ENCODE measurements at regions not wholly inside any gene's neighbourhood (a gene's known extent, or its start where the extent isn't known, plus 50 kb on each side); places are given as distances from the start of the nearest gene placed in this dataset.

DNA sequence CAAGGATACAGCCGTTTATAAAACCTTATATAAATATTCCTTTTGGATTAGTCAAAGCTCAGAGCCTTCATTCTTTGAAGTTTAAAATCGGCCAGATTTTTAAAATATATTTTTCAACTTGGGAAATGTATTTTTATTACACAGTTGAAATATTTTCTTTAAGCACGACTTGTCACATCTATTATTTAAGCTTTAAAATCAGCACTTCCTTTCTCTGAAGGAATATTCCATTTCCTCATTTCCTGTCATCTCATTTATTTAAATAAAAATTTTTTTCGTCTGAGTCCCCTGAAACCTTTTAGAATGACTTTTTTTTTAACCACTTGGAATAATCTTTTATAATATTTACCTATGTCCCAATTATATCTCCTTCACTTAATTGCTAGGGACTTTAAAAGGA, 107.5 kb upstream of the PDE3A start:
- TF ChIP-seq, protein P1, sequence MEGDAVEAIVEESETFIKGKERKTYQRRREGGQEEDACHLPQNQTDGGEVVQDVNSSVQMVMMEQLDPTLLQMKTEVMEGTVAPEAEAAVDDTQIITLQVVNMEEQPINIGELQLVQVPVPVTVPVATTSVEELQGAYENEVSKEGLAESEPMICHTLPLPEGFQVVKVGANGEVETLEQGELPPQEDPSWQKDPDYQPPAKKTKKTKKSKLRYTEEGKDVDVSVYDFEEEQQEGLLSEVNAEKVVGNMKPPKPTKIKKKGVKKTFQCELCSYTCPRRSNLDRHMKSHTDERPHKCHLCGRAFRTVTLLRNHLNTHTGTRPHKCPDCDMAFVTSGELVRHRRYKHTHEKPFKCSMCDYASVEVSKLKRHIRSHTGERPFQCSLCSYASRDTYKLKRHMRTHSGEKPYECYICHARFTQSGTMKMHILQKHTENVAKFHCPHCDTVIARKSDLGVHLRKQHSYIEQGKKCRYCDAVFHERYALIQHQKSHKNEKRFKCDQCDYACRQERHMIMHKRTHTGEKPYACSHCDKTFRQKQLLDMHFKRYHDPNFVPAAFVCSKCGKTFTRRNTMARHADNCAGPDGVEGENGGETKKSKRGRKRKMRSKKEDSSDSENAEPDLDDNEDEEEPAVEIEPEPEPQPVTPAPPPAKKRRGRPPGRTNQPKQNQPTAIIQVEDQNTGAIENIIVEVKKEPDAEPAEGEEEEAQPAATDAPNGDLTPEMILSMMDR (IDR thresholded peaks at IDR 0.05; ENCODE audit: insufficient read depth, low read length, poor library complexity, severe bottlenecking) = no peak
- DNase-seq (ENCODE audit: low read depth) = no peak
- no peaks in the 10 kb centered on the region for H3K27me3 ChIP-seq (ENCODE audit: control insufficient read depth, insufficient read depth, low read length)
- H3K36me3 ChIP-seq (ENCODE audit: control insufficient read depth, insufficient read depth, low read length) = no peaks in the 10 kb centered on the region
- H3K4me3 ChIP-seq (ENCODE audit: low read depth, low read length) = no peak overlapping the region

DNA sequence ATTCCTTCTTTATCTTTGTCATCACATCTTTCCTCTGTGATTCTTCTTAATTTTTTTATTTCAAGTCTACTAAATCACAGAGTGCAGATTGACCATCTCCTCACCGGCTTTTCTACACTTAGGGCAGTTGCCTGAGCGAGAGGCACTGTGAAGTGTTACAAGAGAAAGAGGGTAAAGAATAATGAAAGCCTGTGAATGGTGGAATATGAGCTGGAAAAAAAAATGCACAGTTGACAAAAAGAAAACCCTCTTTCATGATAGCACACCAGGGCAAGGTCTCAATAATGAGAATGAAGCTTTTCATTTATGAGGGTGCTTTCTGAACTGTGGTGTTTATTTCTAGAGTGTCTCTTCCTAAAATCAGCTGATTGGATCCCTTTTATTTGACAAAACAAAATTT, 106.2 kb upstream of the PDE3A start:
- TF ChIP-seq, protein P1 (IDR thresholded peaks at IDR 0.05; ENCODE audit: insufficient read depth, low read length, poor library complexity, severe bottlenecking) = no peak
- H3K4me3 ChIP-seq (ENCODE audit: low read depth, low read length) = no peak overlapping the region
- no peak for DNase-seq (ENCODE audit: low read depth)
- no peaks in the 10 kb centered on the region for H3K36me3 ChIP-seq (ENCODE audit: control insufficient read depth, insufficient read depth, low read length)
- H3K27me3 ChIP-seq (ENCODE audit: control insufficient read depth, insufficient read depth, low read length) = no peaks in the 10 kb centered on the region

DNA sequence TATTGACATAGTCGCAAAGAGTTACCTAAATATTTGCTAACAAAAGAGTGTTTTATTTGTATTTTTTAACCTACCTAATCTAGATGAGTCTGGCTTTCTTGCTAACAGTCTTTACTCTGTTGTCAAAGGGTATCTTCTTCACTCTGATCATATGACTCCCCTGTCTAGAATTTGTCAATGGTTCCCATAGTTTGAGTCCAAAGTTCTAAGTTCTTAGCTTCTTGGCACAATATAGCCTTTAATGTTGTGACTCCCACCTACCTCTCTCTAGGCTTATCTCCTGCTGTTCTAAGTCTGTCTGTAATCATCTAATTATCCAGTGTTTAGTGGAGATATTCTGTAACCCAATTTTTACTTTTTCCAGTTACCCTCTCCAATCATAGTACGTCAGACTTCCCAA, 104.3 kb upstream of the PDE3A start:
- no peaks in the 10 kb centered on the region for H3K27me3 ChIP-seq (ENCODE audit: control insufficient read depth, insufficient read depth, low read length)
- no peaks in the 10 kb centered on the region for H3K36me3 ChIP-seq (ENCODE audit: control insufficient read depth, insufficient read depth, low read length)
- TF ChIP-seq, protein P1 (IDR thresholded peaks at IDR 0.05; ENCODE audit: insufficient read depth, low read length, poor library complexity, severe bottlenecking) = no peak
- DNase-seq (ENCODE audit: low read depth) = no peak
- H3K4me3 ChIP-seq (ENCODE audit: low read depth, low read length) = no peak overlapping the region

DNA sequence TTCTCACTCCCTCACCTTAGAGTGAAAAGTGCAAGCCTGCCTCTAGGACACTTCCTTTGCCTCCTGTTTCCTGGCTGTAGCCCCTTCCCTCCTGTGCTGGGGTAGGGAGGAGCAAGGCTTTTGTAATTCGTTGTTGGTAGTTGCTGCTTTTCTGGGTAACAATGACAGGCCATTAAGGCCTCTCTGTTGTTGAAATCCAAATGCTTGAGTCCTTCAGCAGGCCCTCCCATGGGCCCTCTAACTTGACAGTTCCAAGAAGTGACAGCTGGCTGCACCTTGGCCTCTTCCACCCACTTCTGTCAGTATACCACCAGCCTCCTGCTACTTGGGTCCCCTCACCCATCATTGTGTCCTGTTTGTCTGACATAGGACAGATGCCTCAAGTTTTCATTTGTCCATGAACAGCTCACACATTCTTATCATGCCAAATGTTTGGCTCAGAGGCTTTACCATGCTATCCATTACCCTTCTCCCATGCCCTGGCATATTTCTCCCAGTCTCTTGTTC, 103.7 kb upstream of the PDE3A start:
- Histone ChIP-seq H3K4me3 (ENCODE audit: low read depth, low read length) (no peak overlapping the region), H3K36me3 (ENCODE audit: control insufficient read depth, insufficient read depth, low read length) (no peaks in the 10 kb centered on the region), H3K27me3 (ENCODE audit: control insufficient read depth, insufficient read depth, low read length) (no peaks in the 10 kb centered on the region)
- DNase-seq (ENCODE audit: low read depth) = no peak
- TF ChIP-seq, protein P1 (IDR thresholded peaks at IDR 0.05; ENCODE audit: insufficient read depth, low read length, poor library complexity, severe bottlenecking) = no peak

DNA sequence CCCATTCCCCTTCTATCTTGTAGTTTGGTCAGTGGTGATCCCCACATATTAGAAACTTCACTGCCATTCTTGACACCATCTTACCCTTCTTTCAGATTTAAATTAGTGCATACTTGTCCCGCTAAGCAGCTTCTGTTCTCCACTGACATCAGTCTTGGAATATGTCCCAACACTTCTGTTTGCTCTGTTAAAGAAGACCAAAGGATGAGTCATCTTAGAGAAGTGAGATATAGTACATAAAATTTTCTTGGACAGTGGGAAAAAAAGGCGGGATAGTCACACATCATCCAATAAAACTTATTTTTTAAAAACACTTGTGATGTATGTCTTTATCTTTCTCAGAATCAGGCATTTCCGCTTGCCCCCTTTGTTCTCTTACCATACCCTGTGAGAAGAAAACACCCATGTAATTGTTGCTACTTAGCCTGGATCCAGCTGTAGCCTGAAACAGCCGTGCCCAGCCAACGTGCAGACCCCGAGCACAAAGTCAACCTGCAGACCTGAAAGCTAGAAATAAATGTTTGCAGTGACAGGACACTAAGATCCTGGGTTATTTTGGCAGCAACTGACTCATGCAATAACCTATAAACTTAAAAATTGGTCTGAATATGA, 100.1 kb upstream of the PDE3A start:
- TF ChIP-seq, protein P1 (IDR thresholded peaks at IDR 0.05; ENCODE audit: insufficient read depth, low read length, poor library complexity, severe bottlenecking) = no peak
- DNase-seq (ENCODE audit: low read depth) = no peak
- H3K27me3 ChIP-seq (ENCODE audit: control insufficient read depth, insufficient read depth, low read length) = no peaks in the 10 kb centered on the region
- H3K4me3 ChIP-seq (ENCODE audit: low read depth, low read length) = no peak overlapping the region
- H3K36me3 ChIP-seq (ENCODE audit: control insufficient read depth, insufficient read depth, low read length) = no peaks in the 10 kb centered on the region

DNA sequence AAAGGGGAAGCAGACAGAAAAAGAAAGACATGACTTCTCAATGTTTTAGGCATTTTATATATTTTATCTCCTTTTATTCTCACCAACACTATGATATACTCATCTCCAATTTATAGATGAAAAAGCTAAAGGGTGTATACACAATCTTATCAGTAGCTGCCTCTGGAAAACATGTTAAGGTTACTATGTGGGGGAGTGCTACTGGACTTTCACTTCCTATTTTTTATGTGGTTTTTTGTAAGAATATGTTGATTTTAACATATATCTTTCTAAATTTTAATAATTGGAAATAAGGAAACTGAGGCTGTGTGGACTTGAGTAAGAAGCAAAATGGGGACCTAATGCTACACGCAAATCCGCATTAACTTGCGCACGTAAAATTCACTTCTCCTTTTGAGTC, 99.6 kb upstream of the PDE3A start:
- TF ChIP-seq, protein P1 (IDR thresholded peaks at IDR 0.05; ENCODE audit: insufficient read depth, low read length, poor library complexity, severe bottlenecking) = no peak
- no peak overlapping the region for H3K4me3 ChIP-seq (ENCODE audit: low read depth, low read length)
- no peak for DNase-seq (ENCODE audit: low read depth)

More for the DNA sequence above, 99.6 kb upstream of the PDE3A start:
- no peaks in the 10 kb centered on the region for H3K27me3 ChIP-seq (ENCODE audit: control insufficient read depth, insufficient read depth, low read length)
- H3K36me3 ChIP-seq (ENCODE audit: control insufficient read depth, insufficient read depth, low read length) = no peaks in the 10 kb centered on the region

Measured in kidney epithelial cell (primary cell).